Superior temporal gyrus (tissue), 1 donor: ENCODE measurements at regions not wholly inside any gene's neighbourhood (a gene's known extent, or its start where the extent isn't known, plus 50 kb on each side); places are given as distances from the start of the nearest gene placed in this dataset.
A peak's percentile ranks its signal among the peaks of the same experiment; 100 is the strongest.
"Not testable (repeated sequence)": the region's sequence is repeated elsewhere in the genome, so short reads cannot be mapped to it uniquely, and the experiment has no call there.

Source experiments
- DNase-seq: peaks from one replicate; pipeline ENCODE4 v3.0.0-alpha.2; 2016; ENCODE audit errors: extremely low spot score

- no peak for DNase-seq
Measured at GRCh38 chr3:65173841-65174240, 486.0 kb upstream of the ADAMTS9 start.

GRCh38 chr3:65172209-65172608 lies 484.4 kb upstream of the ADAMTS9 start:
- DNase-seq, result no peak

GRCh38 chr3:65170390-65171042 lies 482.7 kb upstream of the ADAMTS9 start:
- peak; percentile 64 for DNase-seq

- no peak for DNase-seq
Measured at GRCh38 chr3:65169961-65170360, 482.2 kb upstream of the ADAMTS9 start.

- DNase-seq, result no peak
Measured at GRCh38 chr3:65168547-65168946, 480.7 kb upstream of the ADAMTS9 start.

- no peak for DNase-seq
Measured at GRCh38 chr3:65166531-65166930, 478.7 kb upstream of the ADAMTS9 start.

- no peak for DNase-seq
Measured at GRCh38 chr3:65158023-65158422, 470.2 kb upstream of the ADAMTS9 start.

GRCh38 chr3:65153850-65154512 lies 466.2 kb upstream of the ADAMTS9 start:
- DNase-seq, result no peak

- DNase-seq, result no peak
Measured at GRCh38 chr3:65151666-65152065, 463.9 kb upstream of the ADAMTS9 start.

GRCh38 chr3:65149877-65150276 lies 462.1 kb upstream of the ADAMTS9 start:
- DNase-seq, result no peak

- no peak for DNase-seq
Measured at GRCh38 chr3:65148687-65149086, 460.9 kb upstream of the ADAMTS9 start.

GRCh38 chr3:65146179-65146578 lies 458.4 kb upstream of the ADAMTS9 start:
- DNase-seq, result no peak

GRCh38 chr3:65145680-65146079 lies 457.9 kb upstream of the ADAMTS9 start:
- DNase-seq, result no peak

- DNase-seq, result no peak
Measured at GRCh38 chr3:65144791-65145351, 457.1 kb upstream of the ADAMTS9 start.

GRCh38 chr3:65142456-65142855 lies 454.7 kb upstream of the ADAMTS9 start:
- DNase-seq, result no peak

- no peak for DNase-seq
Measured at GRCh38 chr3:65138556-65138955, 450.8 kb upstream of the ADAMTS9 start.

- not testable (repeated sequence) for DNase-seq
Measured at GRCh38 chr3:65133752-65134151, 446.0 kb upstream of the ADAMTS9 start.

- no peak for DNase-seq
Measured at GRCh38 chr3:65130782-65131181, 443.0 kb upstream of the ADAMTS9 start.

- no peak for DNase-seq
Measured at GRCh38 chr3:65128346-65128745, 440.5 kb upstream of the ADAMTS9 start.

- no peak for DNase-seq
Measured at GRCh38 chr3:65126527-65127410, 439.0 kb upstream of the ADAMTS9 start.

- DNase-seq, result not testable (repeated sequence)
Measured at GRCh38 chr3:65120156-65120555, 432.4 kb upstream of the ADAMTS9 start.

- no peak for DNase-seq
Measured at GRCh38 chr3:65118912-65119499, 431.2 kb upstream of the ADAMTS9 start.
